T-helper 1 cell (primary cell): ENCODE measurements at regions not wholly inside any gene's neighbourhood (a gene's known extent, or its start where the extent isn't known, plus 50 kb on each side); places are given as distances from the start of the nearest gene placed in this dataset.
A peak's percentile ranks its signal among the peaks of the same experiment; 100 is the strongest.
"Not testable (repeated sequence)": the region's sequence is repeated elsewhere in the genome, so short reads cannot be mapped to it uniquely, and the experiment has no call there.

Experiments
- DNase-seq, 5 donors: peaks; one replicate each; pipeline ENCODE4 v3.0.0-alpha.2; 2012 to 2020

DNA sequence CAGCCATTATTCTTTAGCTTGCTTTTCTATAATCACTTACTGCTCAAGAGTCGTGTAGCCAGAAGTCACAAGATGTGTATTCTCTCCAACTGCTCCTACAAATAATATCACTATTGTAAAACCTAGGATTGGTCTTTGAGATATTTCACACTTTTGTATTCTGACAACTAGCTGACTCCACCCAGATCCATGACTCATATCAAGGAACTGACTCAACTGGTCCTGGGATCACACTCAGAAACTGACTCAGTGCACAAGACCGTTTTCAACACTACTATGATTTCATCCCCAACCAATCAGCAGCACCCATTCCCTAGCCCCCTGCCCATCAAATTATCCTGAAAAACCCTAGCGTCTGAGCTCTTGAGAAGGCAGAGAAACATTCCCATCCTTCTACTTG lies 56.5 kb upstream of the ORC5 start:
- no peak for DNase-seq

DNA sequence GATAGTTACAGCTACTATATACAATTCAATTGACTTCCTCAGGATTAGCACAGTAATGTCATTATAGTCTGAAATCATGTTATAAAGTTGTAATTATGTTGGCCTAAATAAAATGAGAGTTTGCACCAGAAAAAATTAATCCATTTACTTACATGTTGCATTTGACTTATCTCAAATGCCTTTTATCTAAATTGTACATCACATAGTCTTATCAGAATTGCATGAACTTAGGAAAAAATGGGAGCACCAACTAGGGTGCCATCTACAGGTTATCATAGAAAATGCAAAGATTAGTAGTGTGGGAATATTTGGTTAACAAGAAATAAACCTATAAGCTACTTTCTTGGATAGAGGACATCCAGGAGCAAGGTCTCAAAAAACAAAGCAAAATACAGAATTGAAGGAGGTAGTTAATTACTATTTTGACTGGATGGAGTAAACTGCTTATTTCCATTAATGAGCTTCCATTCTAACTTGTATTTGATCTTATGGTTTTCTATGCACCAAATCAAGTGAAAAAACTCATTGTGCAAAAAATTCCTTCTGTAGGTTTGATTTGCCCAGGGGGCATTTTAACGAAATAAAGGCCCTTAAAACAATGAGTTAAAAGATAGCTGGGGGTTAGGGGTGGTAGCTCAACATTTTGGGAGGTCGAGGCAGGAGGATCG lies 60.0 kb upstream of the ORC5 start:
- no peak for DNase-seq

GRCh38 chr7:104271948-104272347 lies 56.5 kb upstream of the LHFPL3 start:
- no peak for DNase-seq

GRCh38 chr7:104272767-104273384 lies 55.5 kb upstream of the LHFPL3 start:
- DNase-seq = peak in 1 of 5 donors; percentile 12

DNA sequence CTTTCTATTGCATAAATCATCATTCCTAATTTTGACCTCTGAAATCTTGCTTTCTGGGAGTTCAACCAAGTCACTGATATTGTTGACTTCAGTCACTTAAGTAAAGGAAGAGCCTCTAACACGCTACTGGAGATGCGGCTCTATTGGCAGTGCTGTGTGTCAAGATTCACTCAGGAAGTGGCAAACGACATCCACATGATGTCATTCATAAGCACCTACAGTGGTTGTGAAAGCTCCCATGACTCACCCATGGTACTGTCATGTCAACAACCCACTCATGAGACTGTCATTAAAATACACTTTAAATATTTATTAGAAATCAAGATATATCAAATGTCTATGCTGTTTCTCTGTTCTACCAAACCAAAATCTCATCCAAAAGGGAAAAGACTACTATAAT lies 52.5 kb upstream of the LHFPL3 start:
- DNase-seq = peak in 1 of 5 donors; percentile 37

DNA sequence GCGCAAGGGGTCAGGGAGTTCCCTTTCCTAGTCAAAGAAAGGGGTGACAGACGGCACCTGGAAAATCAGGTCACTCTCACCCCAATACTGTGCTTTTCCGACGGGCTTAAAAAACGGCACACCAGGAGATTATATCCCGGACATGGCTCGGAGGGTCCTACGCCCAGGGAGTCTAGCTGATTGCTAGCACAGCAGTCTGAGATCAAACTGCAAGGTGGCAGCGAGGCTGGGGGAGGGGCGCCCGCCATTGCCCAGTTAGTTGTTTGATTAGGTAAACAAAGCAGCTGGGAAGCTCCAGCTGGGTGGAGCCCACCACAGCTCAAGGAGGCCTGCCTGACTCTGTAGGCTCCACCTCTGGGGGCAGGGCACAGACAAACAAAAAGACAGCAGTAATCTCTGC lies 51.7 kb upstream of the LHFPL3 start:
- DNase-seq = not testable (repeated sequence)
